Left ventricle myocardium inferior (tissue), 1 donor: ENCODE measurements at regions not wholly inside any gene's neighbourhood (a gene's known extent, or its start where the extent isn't known, plus 50 kb on each side); places are given as distances from the start of the nearest gene placed in this dataset.
"Not testable (repeated sequence)": the region's sequence is repeated elsewhere in the genome, so short reads cannot be mapped to it uniquely, and the experiment has no call there.

ENCODE experiments used
- DNase-seq: peaks from one replicate; pipeline ENCODE4 v3.0.0-alpha.2; 2020
- H3K27ac ChIP-seq: fragments of 200-600 bp; replicated peaks from 2 replicates; pipeline ENCODE4 v1.8.0; 2021
- H3K27me3 ChIP-seq: fragments of 200-600 bp; 2 replicates; pipeline ENCODE4 v1.8.0; 2021; ENCODE audit warnings: low read depth
- H3K36me3 ChIP-seq: fragments of 200-600 bp; 2 replicates; pipeline ENCODE4 v1.8.0; 2021
- H3K4me1 ChIP-seq: fragments of 200-600 bp; 2 replicates; pipeline ENCODE4 v1.8.0; 2021
- H3K4me3 ChIP-seq: fragments of 200-600 bp; 2 replicates; pipeline ENCODE4 v1.8.0; 2021; ENCODE audit warnings: mild to moderate bottlenecking, moderate library complexity
- H3K9me3 ChIP-seq: fragments of 200-600 bp; replicated peaks from 2 replicates; pipeline ENCODE4 v1.8.0; 2021
- CTCF ChIP-seq: fragments of 200-600 bp; IDR thresholded peaks from 2 replicates; pipeline ENCODE4 v1.8.0; 2021; ENCODE audit warnings: antibody characterized with exemption, mild to moderate bottlenecking, borderline replicate concordance
- intact Hi-C: fragments of 100-400 bp; cut with micrococcal nuclease; formaldehyde crosslinking; loops from one replicate; pipeline ENCODE4 v1.11.0; 2022
- donor health status: DM: no; HTN: yes; CAD: no; lungs with severe emphysema.

DNA sequence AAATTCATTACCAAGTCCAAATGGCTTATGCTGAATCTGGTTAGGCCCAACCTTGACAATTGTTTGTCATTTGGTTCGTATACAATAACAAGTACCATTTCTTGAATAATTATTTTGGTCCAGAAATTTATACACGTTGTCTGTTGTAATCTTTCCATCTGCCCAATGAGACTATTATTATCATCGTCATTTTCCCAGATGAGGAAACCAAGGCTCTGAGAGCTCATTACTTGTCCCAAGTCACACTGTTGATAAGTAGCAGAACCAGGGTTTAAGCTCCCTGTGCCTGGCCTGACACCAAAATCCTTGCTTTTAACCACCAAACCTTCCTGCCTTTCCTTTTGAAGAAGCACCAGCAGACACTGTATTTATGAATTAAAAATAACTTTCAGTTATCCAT, 81.3 kb downstream of the RGS2 start:
- no peak overlapping the region for H3K4me3 ChIP-seq
- H3K36me3 ChIP-seq: no peaks in the 10 kb centered on the region
- no peak for DNase-seq
- no peaks in the 10 kb centered on the region for H3K27me3 ChIP-seq
- no peak overlapping the region for H3K27ac ChIP-seq
- intact Hi-C loops: no loop called here
- no peaks in the 10 kb centered on the region for H3K4me1 ChIP-seq
- no peak for TF ChIP-seq CTCF
- no peaks in the 10 kb centered on the region for H3K9me3 ChIP-seq

GRCh38 chr1:192892934-192893333, 84.1 kb downstream of the RGS2 start:
- Histone ChIP-seq H3K4me1 (no peaks in the 10 kb centered on the region), H3K4me3 (no peak overlapping the region), H3K27me3 (no peaks in the 10 kb centered on the region), H3K27ac (no peak overlapping the region), H3K36me3 (no peaks in the 10 kb centered on the region), H3K9me3 (no peaks in the 10 kb centered on the region)
- intact Hi-C loops: no loop called here
- no peak for TF ChIP-seq CTCF
- no peak for DNase-seq

- H3K4me3 ChIP-seq, intact Hi-C loops, H3K27me3 ChIP-seq, H3K27ac ChIP-seq, H3K36me3 ChIP-seq, H3K4me1 ChIP-seq, DNase-seq, H3K9me3 ChIP-seq: not testable (repeated sequence)
Measured at GRCh38 chr1:192895487-192895886, 86.6 kb downstream of the RGS2 start.

GRCh38 chr1:192896376-192896775, 87.5 kb downstream of the RGS2 start:
- no peak for TF ChIP-seq CTCF
- DNase-seq: no peak
- Histone ChIP-seq H3K36me3 (no peaks in the 10 kb centered on the region), H3K4me1 (no peaks in the 10 kb centered on the region), H3K27me3 (no peaks in the 10 kb centered on the region), H3K9me3 (no peaks in the 10 kb centered on the region), H3K4me3 (no peak overlapping the region), H3K27ac (no peak overlapping the region)
- intact Hi-C loops: no loop called here

DNA sequence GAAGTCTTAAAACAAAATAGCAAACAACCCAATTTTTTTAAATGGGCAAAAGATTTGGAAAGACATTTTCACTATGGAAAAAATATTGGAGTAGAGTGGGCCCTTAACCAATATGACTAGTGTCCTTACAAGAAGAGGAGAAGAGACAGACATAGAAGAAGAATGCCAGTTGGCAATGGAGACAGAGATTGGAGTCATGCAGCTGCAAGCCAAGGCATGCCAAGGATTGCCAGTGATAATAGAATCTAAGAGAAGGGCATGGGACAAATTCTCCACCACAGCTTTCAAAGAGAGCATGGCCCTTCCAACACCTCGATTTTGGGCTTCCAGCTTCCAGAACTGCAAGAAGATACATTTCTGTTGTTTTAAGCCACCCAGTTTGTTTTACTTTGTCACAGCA, 92.7 kb downstream of the RGS2 start:
- Histone ChIP-seq H3K4me1 (peaks cover 15% of the 10 kb centered on the region), H3K27me3 (no peaks in the 10 kb centered on the region), H3K4me3 (no peak overlapping the region), H3K9me3 (no peaks in the 10 kb centered on the region), H3K36me3 (no peaks in the 10 kb centered on the region), H3K27ac (no peak overlapping the region)
- no peak for TF ChIP-seq CTCF
- DNase-seq: no peak
- intact Hi-C loops: no loop called here

DNA sequence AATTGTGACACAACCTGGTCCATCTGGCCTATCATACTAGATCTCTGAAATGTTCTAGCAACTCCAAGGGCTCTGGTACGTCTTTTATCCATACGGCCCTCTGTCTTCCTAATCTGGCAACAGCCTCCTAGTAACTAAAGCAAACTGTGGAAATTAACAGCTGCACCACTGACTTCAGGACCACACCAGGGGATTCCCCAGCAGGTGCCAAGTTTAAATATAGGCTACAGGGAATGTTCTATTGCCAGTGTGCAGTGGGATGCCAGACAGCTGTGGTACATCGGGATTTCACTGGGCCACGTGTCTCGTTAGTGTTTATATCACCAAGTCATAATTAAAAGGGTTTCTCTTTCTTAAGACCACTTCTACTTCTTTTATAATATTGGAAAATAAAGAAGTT, 94.3 kb downstream of the RGS2 start:
- no peak for DNase-seq
- H3K4me3 ChIP-seq: no peak overlapping the region
- no peak overlapping the region for H3K27ac ChIP-seq
- H3K9me3 ChIP-seq: no peaks in the 10 kb centered on the region
- no peaks in the 10 kb centered on the region for H3K36me3 ChIP-seq
- no peak for TF ChIP-seq CTCF
- intact Hi-C loops: no loop called here
- no peaks in the 10 kb centered on the region for H3K27me3 ChIP-seq
- peaks cover 15% of the 10 kb centered on the region for H3K4me1 ChIP-seq
